UCSD-AML1 (cell line): ENCODE measurements at regions not wholly inside any gene's neighbourhood (a gene's known extent, or its start where the extent isn't known, plus 50 kb on each side); places are given as distances from the start of the nearest gene placed in this dataset.
"Not testable (repeated sequence)": the region's sequence is repeated elsewhere in the genome, so short reads cannot be mapped to it uniquely, and the experiment has no call there.

Source experiments
- DNase-seq: peaks from one replicate; lab custom pipeline; 2025; ENCODE audit not compliant: unreplicated experiment; lab: John Stamatoyannopoulos, UW

DNA sequence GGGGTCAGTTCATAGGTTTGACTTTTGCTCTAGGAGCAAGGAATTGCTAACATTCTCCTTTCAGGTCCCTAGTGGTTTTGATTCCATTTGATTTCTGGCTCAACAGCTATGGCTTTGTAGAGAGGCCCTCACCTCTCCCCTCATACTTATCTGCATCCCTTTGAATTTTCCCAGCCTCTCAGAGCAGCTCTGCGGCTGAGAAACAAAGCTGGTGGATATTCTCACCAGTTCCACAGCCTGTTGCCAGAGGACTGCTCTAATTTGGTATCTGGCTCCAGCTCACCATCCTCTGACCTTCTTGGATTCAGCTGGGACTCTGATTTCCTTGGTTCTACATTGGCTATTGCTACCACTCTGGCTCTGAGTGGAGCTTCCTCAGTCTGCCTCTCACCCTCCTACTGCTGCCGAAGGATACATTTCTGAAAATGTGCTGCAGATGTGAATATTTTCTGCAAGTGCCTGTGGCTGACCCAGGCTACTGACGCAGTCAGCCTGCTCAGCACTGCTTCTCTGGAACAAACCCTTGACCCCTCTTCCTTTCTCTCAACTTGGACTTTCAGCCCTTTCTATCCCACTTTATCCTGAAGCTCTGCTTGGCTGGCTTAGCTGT, 110.9 kb upstream of the ENPEP start:
- no peak for DNase-seq

DNA sequence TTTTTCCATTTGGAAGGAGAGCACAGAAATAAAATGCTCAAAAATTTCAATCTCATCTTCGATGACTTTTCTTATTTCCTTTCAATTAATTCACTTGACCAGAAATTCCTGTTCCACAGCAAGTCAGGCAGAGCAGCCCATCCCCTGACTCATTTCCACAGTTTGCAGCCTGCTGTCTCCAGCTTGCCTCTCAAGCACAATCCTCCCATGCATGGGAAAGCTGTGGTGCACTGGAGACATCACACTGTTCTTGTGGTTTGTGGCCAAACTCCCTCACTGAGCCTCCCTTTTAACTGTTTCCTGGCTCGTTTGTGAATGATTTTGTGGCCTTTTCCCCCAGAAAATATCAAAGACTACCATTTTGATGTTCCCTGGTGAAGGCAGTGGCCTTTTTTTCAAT, 114.0 kb upstream of the ENPEP start:
- peak; percentile 38 for DNase-seq

DNA sequence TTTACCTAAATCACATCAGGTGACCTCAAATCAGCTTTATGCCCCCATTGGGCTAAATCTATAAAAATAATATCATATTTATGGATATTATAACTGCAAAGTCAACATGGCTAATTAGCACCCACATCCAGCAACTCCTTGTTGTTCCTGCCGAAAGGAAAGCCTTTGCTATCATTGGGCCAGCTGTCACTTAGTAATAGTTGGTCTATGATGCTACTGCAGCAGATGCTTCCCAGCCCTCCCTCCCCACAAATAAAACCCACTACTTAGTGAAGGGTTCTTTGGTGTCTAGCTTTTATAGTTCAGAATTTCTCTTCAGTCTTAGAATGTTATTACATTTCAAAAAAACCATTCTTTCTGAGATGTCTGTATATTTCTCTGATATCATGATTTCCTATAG, 116.9 kb upstream of the ENPEP start:
- DNase-seq = no peak

DNA sequence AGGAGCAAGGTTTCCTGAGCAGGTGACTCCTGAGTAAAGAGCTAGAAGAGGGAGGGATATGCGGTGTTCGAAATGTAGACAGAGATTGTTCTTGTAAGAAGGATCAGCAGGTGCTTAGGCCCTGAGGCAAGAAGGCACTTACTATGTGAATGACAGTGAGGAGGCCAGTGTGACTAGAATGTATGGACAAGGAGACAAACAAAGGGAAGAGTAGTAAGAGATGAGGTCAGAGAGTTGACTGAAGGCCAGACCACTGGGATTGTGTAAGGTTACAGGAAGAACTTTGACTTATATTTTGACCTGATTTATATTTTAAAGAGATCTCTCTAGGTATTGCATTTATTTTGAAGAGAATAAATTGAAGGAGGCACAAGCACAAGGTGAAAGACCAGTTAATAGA, 118.4 kb upstream of the ENPEP start:
- no peak for DNase-seq

DNA sequence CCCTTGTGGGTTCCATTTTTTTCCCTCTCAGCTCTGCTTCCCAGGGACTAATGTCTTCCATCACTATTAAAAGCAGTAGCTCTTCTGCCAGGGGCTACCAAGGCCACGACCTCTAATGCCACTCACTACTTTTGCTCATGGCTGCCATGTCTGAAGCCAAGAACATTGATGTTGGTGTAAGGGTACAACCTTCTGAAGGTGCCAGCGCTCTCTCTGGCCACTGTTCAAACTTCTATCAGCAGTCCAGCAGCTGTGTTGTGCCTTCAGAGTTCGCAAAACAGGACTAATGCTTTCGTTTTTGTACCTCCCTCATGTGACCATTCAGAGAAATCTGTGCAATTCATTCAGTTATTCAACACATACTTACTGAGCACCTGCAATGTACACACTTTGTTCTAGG, 121.5 kb upstream of the ENPEP start:
- no peak for DNase-seq

DNA sequence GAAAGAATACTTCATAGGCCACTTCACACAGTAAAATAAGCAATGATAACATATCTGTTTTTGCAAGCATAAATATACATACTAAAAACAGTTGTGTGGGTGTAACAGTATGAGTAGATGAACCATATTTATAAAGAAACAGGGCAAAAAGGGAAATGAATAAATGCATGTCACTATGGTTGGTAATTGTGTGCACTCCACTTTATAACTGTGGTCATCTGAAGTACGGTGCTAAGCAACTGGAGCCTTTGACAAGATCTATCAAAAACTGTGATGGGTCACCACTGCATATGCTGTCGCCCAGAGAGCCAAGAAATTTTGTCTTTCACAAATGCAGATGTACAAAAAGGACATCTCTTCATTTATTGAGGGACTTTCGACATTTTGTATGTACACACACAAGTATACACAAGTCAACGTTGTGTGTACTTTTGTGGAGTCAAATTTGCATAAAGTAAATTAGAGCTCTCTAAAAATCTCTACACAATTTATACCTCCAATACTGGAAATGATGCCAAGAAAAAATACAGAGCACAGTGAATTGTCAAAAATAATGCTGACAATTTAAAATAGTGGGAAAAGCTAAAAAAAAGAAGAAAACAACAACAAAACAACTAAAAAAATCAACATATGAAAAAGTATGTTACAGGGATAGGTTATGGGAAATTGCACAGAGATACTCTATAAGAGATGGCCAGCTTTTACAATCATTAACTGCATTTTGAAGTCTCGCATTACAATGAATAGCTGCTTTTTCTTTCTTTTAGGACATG, 123.1 kb upstream of the ENPEP start:
- no peak for DNase-seq

DNA sequence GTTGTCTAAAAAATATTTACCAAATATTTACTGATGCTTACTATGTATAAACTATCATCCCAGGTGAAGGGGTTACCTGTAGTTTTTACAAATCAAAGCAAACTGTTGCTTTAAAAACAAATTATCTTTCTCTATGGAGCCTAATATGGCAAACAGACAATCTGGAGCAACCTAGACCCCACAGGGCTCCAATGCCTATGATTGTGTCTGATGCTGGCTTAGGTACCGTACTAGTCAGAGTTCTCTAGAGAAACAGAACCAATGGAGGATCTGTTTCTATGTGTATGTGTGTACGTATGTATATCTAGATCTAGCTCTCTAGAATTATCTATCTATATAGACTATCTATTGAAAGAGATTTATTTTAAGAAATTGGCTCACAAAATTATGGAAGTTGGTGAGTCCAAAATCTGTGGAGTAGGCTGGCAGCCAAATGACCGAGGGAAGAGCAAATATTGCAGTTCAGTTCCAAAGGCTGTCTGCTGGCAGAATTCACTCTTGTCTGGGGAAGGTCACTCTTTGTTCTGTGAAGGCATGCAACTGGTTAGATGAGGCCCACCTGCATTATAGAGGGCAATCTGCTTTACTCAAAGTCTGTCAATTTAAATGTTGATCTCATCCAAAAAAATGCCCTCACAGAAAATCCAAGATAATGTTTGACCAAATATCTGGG, 127.1 kb upstream of the ENPEP start:
- no peak for DNase-seq

DNA sequence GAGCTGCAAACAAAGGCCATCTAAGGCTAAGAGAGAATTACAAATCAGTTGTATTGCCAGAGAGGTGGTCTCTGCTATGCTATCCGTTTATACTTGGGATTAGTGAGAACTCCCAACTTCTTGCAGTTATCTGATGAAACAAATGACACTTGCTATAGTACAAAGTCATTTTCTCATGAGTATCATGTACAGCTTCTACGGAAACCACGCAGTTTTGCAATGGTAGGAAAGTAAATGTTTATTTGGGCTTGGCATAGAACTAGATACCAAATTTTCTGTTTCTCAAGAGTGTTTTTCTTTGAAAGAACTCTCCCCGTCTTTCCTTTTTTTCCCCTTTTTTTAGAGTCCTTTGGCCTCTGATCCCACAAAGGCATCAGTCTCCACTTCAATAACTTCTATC, 128.2 kb upstream of the ENPEP start:
- no peak for DNase-seq

DNA sequence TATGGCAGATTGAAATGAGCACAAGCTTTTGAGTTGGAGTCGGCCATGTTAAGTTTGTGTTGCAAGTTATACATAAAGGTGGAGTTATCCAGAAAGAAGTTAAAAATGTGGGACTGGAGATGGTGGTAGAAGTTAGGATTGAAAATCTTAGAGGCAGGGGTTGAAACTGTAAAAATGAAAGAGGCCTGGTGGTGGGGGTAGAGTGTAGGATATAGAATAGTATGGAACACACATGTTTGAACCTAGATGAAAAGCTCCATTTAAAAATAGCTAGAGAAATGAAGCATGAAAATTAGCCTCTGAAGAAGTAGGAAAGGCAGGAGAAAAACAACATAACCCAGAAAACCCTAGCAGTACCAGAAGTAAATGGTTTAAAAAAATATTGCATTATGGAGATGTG, 131.8 kb upstream of the ENPEP start:
- no peak for DNase-seq

DNA sequence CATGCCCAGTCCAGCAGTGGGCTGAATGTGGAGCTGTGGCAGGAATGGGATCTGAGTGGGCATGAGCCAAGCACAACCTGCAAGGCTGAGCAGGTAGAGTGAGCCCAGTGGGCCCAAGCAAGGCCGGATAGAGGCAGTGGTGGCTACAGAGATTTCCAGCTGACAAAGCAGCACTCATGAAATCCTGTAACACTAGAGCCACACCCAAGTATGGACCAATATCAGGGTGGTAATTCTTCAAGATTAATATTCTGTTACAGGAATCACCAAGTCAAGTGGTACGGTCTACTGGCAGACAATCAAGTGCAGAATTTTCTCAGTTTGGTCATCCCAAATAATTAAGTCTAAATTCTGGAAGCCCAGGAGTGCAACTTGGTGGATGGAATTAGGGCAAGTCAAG, 132.4 kb upstream of the ENPEP start:
- no peak for DNase-seq

DNA sequence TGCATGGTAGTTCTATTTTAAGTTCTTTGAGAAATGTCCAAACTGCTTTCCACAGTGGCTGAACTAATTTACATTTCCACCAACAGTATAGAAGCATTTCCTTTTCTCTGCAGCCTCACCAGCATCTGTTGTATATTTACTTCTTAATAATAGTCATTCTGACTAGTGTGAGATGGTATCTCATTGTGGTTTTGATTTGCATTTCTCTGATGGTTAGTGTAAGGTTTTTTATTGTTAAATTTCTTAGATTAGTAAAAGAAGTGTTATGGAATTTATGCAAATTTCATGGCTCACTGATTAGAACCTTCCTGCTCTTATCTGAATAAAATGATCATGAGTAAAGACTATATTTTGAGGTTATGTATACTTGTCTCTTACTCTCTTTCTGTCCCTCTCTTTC, 134.8 kb upstream of the ENPEP start:
- not testable (repeated sequence) for DNase-seq

DNA sequence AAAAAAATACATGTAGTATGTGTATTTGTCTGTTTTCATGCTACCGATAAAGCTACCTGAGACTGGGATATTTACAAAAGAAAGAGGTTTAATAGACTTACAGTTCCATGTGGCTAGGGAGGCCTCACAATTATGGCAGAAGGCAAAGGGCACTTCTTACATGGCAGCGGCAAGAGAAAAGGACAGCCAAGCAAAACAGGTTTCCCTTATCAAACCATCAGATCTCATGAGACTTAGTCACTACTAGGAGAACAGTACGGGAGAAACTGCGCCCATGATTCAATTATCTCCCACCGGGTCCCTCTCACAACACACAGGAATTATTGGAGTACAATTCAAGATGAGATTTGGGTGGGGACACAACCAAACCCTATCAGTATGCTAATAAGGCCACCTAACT, 137.0 kb upstream of the ELOVL6 start:
- no peak for DNase-seq

DNA sequence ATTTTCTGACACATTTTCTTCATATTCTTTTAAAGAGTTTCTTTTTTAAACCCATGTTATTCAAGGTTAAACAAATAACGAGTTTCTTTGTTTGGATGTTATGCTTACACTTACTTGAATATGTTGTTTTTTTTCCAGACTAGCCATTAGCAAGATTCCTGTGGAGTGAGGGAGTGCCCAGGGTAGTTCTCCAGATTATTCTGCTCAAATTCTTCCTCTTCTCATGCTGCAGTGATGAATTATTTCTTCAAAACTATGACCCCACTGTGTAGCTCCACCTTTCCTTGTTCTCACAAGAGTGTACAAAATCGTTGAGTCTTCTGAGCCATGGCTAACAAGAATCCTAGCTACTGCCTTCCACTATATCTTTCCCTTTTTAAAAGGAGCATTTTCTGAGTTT, 134.1 kb upstream of the ELOVL6 start:
- DNase-seq = no peak

DNA sequence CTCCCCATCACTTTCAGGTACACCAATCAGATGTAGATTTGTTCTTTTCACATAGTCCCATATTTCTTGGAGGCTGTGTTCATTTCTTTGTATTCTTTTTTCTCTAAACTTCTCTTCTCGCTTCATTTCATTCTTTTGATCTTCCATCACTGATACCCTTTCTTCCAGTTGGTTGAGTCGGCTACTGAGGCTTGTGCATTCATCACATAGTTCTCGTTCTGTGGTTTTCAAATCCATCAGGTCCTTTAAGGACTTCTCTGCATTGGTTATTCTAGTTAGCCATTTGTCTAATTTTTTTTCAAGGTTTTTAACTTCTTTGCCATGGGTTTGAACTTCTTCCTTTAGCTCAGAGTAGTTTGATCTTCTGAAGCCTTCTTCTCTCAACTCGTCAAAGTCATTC, 128.0 kb upstream of the ELOVL6 start:
- not testable (repeated sequence) for DNase-seq

DNA sequence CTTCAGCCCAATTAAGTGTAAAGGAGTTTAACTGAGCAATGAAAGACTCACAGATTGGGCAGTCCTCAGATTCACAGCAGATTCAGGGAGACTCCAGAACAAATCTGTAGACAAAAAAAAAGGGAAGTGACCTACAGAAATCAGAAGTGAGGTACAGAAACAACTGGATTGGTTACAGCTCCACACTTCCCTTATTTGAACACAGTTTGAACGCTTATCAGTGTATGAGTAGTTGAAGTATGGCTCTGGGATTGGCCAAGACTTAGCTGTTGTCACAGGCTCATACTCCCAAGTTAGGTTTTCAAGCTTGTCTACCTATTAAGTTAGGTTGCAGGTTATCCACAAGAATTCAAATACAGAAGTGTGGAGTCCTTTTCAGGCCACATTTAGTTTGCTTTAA, 112.4 kb upstream of the ELOVL6 start:
- DNase-seq = no peak

DNA sequence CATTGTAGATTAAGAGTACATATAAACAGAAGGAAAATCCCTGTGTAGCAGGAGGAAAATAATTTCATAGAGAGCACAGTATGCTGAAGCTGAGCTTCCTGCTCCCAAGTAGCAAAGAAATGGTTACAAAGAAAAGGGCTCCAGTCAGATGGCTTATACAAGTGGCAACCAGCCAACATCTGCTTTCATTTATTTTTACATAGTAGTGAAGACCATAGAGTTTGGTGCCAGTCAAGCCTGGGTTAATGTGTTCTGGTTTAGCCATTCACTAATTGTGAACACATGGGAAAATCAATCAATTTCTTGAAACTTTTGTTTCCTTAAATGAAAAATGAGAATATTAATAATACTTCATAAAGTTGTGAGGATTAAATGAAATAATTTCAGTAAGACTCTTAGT, 111.3 kb upstream of the ELOVL6 start:
- no peak for DNase-seq

DNA sequence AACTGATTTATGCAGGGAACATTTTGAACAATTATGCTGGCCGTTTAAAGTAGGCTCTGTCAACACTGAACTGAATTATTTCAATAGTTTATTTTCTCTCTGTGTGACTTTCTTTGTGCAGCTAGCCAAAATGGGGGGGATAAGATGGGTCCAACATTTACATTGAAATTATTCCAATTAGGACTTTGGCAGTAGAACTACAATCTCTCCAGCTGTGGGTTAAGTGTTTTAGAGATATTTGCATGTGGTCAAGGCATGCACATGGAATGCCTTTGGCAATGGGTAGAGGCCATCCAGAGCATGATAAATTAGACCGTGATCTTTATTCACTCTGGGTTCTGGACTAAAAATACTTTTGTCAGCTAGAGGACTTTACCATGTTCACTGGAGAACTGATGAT, 107.9 kb upstream of the ELOVL6 start:
- no peak for DNase-seq

DNA sequence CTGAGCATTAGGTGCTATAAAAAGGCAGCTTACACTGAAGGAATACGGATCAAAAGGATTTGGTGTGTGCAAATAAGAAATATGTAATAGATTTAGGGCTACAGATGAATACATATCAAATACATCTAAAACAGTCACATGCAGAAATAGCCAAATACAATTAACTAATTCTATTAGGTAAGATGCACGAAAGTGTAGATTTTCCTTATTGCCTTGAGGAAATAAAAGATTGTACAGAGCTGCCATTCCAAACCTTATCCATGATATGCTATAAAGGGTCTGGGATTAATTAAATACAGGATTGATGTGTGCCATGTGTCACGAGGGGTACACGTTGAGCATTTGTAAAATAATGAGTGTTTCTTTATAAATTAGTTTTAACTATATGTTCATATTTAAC, 107.0 kb upstream of the ELOVL6 start:
- no peak for DNase-seq

DNA sequence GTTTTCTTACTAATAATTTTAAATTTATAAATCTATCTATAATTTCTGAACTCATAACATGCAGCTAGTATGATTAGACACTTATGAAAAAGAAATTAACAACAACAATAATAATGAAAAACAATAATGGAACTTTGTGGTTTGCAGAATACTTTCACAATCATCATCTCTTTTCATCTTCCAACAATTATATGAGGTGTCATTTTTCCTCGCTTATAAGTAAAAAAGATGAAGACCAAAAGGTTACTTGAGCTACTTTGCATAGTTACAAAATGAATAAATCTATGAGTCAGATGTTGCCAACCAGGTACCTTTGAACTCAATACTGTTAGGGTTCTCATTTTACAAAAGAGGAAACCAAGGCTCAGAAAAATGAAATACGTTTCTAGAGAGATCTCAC, 98.5 kb upstream of the ELOVL6 start:
- no peak for DNase-seq

DNA sequence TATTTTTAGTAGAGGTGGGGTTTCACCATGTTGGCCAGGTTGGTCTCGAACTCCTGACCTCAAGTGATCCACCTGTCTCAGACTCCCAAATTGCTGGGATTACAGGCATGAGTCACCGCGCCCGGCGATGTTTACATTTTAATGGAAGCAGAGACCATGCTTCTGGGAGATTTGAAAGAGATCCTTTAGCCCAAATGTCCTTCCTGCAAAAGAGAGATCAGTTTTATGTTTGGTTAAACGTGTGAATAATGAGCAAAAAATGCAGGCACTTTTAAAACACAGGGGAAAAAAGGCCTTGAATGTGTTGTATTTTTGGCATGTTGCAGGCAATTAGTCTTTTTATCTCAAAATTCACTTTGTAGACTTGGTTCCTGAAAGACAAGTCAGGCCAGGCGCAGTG, 95.8 kb upstream of the ELOVL6 start:
- DNase-seq = no peak

DNA sequence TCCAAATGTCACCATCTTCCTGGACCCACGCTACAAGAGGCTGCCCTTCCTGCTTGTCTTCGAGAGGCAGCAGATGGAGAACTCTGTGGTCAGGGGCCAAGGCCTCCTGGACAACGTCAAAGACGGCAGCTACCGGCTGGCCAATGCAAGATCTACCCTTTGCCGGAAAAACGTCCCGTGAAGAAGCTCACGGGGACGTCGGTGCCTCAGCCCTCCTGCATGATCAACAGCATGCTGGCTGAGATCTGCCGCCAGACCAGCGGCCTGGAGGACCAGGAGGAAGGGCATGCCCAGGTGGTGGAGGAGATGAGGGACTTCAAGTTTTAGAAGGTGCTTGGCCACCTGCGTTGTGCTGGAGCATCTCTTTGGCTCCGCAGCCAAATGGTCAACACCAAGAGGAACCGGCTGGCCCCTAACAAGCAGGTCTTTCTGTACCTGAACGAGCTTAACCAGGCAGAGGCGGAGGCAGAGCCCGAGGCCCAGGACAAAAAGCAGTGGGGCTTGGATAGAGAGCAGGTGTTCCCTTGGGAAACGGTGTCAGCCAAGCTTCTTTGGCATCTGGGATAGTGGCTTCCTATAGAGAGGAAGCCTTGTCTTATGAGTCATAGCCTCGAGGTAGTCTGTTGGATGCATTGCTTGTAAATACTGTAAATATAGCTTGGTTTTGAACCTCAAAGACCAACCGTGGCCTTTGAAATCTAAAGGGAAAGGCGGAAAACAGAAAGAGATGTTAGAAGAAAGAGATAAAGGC, 94.8 kb upstream of the ELOVL6 start:
- DNase-seq = no peak

DNA sequence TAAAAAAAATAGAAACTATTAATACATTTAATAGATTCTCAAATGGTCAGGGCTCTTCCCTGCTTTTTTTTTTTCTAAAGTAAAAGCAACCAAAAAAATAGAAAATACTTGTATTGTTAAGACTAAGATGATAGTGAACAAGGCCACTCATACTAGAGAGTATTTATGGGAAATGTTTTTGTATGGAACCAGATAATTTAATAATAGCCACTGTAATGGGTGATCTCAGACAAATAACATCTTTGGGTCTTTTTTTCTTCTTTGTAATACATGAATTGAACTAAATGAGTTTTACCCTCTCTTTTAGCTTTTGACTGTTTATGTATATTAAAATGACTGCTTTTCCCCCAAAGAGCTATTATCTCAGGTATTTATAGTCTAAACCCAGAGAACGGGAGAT, 92.1 kb upstream of the ELOVL6 start:
- no peak for DNase-seq
